ENCODE measurements at regions not wholly inside any gene's neighbourhood (a gene's known extent, or its start where the extent isn't known, plus 50 kb on each side); places are given as distances from the start of the nearest gene placed in this dataset.

DNA sequence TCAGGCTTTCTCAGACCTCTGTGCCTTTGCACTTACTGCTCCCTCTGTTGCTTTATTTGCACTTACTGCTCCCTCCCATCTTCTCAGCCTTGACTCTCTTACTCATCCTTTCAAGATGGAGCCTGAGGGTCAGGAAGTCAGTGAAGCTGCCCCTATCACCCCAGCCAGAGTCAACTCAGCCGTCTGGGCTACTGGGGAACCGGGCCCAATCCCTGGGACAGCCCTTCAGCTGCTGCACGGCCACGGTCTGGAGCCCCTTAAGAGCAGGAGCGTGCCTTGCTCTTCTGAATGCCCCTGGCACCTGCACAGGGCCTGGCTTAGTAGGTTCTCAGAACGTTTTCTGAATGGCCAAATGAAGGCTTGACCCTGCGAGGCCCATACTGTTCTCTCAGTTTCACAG is 244.4 kb downstream of the FOXD2 start:
- H3K4me3 ChIP-seq (replicated peaks; ENCODE audit: low read depth, low read length): no peak overlapping the region

DNA sequence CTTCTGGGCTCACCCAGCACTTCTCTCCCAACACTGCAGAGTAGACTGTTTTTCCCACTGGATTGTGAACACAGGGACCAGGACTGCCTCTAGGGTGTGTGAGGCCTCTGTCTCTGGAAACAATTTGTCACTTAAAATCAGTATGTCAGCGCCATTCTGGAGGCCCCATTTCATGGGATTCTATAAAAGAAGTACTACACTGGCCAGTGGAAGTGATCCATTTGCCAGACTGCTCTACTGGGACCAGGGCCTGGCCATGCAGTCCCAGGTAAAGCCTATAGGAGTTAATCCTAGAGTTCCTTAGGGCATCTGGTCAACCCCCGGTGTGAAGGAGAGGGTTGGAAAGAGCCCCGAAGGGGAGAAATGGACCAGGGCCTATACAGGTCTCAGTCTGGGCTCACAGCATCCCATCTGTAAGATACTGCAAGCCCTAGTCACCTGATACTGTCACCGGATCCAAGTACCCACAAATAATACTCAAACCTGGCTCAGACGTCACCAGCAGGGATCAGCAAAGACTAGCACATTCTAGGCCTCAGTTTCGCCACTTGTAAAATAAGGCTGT is 245.0 kb downstream of the FOXD2 start:
- TF ChIP-seq, protein P1, sequence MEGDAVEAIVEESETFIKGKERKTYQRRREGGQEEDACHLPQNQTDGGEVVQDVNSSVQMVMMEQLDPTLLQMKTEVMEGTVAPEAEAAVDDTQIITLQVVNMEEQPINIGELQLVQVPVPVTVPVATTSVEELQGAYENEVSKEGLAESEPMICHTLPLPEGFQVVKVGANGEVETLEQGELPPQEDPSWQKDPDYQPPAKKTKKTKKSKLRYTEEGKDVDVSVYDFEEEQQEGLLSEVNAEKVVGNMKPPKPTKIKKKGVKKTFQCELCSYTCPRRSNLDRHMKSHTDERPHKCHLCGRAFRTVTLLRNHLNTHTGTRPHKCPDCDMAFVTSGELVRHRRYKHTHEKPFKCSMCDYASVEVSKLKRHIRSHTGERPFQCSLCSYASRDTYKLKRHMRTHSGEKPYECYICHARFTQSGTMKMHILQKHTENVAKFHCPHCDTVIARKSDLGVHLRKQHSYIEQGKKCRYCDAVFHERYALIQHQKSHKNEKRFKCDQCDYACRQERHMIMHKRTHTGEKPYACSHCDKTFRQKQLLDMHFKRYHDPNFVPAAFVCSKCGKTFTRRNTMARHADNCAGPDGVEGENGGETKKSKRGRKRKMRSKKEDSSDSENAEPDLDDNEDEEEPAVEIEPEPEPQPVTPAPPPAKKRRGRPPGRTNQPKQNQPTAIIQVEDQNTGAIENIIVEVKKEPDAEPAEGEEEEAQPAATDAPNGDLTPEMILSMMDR (IDR thresholded peaks at IDR 0.05; ENCODE audit: low read length, missing control alignments): no peak
- H3K4me3 ChIP-seq (replicated peaks; ENCODE audit: low read depth, low read length): no peak overlapping the region
- no peak for DNase-seq (ENCODE audit: low read depth)

More for the DNA sequence above, 244.4 kb downstream of the FOXD2 start:
- no peak for DNase-seq (ENCODE audit: low read depth)
- TF ChIP-seq, protein P1 (IDR thresholded peaks at IDR 0.05; ENCODE audit: low read length, missing control alignments): no peak

DNA sequence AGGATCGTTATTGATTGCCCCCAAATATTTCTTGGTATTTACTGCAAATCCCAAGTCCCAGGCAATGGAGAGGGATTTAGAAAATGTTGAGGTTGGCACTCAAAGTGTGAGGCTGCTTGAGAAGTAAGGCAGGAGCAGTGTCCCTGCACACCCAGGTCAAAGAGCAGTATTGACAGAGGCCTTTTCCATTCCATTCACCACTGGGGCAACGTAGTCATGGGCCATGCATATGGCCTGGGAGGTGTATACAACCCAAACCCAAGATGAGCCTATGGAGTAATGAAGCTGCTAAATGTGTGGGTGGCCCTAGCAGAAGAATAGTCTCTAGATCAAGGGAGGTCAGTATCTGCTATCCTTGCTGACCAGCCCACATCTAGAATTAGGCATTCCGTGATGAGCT is 245.6 kb downstream of the FOXD2 start:
- H3K4me3 ChIP-seq (replicated peaks; ENCODE audit: low read depth, low read length): no peak overlapping the region
- DNase-seq (ENCODE audit: low read depth): no peak
- TF ChIP-seq, protein P1 (IDR thresholded peaks at IDR 0.05; ENCODE audit: low read length, missing control alignments): no peak

DNA sequence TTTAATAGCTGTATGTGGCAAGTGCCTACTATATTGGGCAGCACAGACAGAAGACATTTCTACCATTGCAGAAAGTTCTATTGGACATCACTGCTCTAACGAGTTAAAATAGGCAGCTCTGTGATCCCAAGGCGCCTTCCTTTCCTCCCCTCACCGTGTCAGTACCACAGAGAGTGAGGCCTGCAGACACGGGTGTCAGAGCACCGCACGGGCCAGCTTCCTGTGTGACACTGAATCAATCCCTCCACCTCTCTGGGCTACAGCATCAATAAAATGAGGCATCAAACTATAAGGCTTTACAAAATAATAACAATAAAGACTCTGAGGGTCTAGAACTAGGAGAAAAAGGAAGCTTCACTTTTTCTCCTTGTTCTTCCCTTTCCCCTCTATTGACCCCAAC is 246.7 kb downstream of the FOXD2 start:
- no peak for DNase-seq (ENCODE audit: low read depth)
- TF ChIP-seq, protein P1 (IDR thresholded peaks at IDR 0.05; ENCODE audit: low read length, missing control alignments): no peak
- H3K4me3 ChIP-seq (replicated peaks; ENCODE audit: low read depth, low read length): no peak overlapping the region

DNA sequence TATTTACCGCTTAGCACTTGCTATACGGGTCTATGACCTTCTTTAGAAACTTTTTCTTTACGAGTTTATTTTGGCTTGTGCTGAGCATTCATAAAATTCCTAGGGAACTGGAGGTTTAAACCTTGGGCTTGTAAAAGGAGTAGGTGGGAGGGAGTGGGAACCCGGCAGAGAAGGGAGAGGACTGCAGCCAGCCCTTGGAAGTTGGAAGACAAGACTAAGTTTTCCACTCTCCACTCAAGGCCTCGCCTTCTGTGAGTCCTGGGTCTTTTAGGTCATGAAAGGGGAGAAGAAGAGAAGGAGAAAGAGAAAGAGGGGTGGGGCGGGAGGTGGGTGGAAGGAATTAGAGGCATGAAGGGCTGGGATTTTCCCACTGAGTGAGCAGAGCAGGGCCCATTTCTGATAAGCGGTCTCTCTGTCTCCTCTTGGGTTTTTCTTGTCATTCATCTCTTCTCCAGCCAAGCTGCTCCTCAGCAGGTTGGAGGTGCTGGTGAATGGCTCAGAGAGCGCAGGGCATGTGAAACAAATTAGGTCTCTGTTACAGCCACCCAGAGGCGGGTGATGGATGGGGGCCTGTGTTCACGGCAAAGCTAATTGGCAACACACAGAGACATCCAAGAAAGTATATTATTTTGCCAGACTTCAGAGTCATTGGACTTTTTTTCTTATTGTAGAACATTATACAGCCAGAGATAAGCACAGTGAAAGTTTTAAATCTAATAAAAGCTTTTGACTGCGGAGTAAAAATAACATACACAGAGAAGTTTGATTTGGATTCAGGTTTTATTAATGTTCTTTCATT is 247.3 kb downstream of the FOXD2 start:
- no peak overlapping the region for H3K4me3 ChIP-seq (replicated peaks; ENCODE audit: low read depth, low read length)
- TF ChIP-seq, protein P1 (IDR thresholded peaks at IDR 0.05; ENCODE audit: low read length, missing control alignments): no peak
- DNase-seq (ENCODE audit: low read depth): no peak

DNA sequence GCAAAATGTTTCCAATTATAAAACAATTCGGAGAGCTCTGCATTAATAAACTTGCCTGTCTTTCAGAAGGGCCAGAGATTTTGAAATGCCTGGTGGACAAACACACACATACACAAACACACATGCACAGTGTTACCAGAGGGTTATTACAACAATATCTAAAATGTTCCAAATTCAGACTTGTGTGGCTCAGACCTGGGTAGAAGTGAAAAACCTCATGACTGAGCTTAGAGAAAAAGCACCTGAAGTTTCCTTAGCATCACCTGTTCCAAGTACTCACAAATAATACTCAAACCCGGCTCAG is 247.9 kb downstream of the FOXD2 start:
- H3K4me3 ChIP-seq (replicated peaks; ENCODE audit: low read depth, low read length): no peak overlapping the region
- TF ChIP-seq, protein P1 (IDR thresholded peaks at IDR 0.05; ENCODE audit: low read length, missing control alignments): no peak
- DNase-seq (ENCODE audit: low read depth): no peak

All from fibroblast of pulmonary artery (primary cell).